Kidney capillary endothelial cell (primary cell): ENCODE measurements at regions not wholly inside any gene's neighbourhood (a gene's known extent, or its start where the extent isn't known, plus 50 kb on each side); places are given as distances from the start of the nearest gene placed in this dataset.
"Not testable (repeated sequence)": the region's sequence is repeated elsewhere in the genome, so short reads cannot be mapped to it uniquely, and the experiment has no call there.

ENCODE experiments used
- DNase-seq: peaks from one replicate; pipeline ENCODE4 v3.0.0-alpha.2; 2018; ENCODE audit warnings: low spot score

GRCh38 chr21:23067672-23068071 is 2069.5 kb downstream of the NCAM2 start:
- DNase-seq, result no peak

GRCh38 chr21:23083242-23083641 is 2085.0 kb downstream of the NCAM2 start:
- no peak for DNase-seq

GRCh38 chr21:23093259-23093658 is 2095.1 kb downstream of the NCAM2 start:
- DNase-seq, result no peak

- no peak for DNase-seq
These were observed 2101.0 kb downstream of the NCAM2 start for GRCh38 chr21:23099185-23099584.

GRCh38 chr21:23101111-23101510 is 2102.9 kb downstream of the NCAM2 start:
- no peak for DNase-seq

- no peak for DNase-seq
These were observed 2110.3 kb downstream of the NCAM2 start for GRCh38 chr21:23108533-23108932.

GRCh38 chr21:23111070-23111600 is 2112.9 kb downstream of the NCAM2 start:
- DNase-seq, result peak; percentile 1

- DNase-seq, result no peak
These were observed 2121.3 kb downstream of the NCAM2 start for GRCh38 chr21:23119491-23119890.

GRCh38 chr21:23127973-23128372 is 2129.8 kb downstream of the NCAM2 start:
- no peak for DNase-seq

GRCh38 chr21:23130308-23130707 is 2132.1 kb downstream of the NCAM2 start:
- DNase-seq, result no peak

GRCh38 chr21:23131177-23131576 is 2133.0 kb downstream of the NCAM2 start:
- DNase-seq, result no peak

- no peak for DNase-seq
These were observed 2140.6 kb downstream of the NCAM2 start for GRCh38 chr21:23138797-23139196.

- no peak for DNase-seq
These were observed 2153.9 kb downstream of the NCAM2 start for GRCh38 chr21:23152130-23152529.

GRCh38 chr21:23153842-23154241 is 2155.6 kb downstream of the NCAM2 start:
- not testable (repeated sequence) for DNase-seq

- DNase-seq, result no peak
These were observed 2157.1 kb downstream of the NCAM2 start for GRCh38 chr21:23155281-23155680.

GRCh38 chr21:23160914-23161313 is 2162.7 kb downstream of the NCAM2 start:
- no peak for DNase-seq

GRCh38 chr21:23162198-23162946 is 2164.2 kb downstream of the NCAM2 start:
- DNase-seq, result peak; percentile 92
